ENCODE measurements at regions not wholly inside any gene's neighbourhood (a gene's known extent, or its start where the extent isn't known, plus 50 kb on each side); places are given as distances from the start of the nearest gene placed in this dataset.
A peak's percentile ranks its signal among the peaks of the same experiment; 100 is the strongest.

DNA sequence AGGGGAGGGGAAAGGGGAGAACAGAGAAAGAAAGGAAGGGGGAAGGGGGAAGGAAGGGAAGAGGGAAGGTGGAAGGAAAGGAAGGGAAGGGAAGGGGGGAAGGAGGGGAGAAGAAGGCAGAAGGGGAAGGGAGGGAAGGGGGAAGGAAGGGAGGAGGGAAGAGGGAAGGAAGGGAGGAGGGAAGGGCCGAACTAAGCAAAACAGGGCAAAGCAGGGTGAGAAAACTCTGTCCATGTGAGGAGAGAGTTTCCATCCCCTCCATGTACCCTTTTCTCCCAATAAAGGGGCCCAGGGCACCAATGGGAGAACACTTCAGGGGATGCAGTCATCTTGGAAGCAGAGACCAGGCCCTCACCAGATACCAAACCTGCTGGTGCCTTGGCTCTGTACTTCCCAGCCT, 256.8 kb upstream of the CDH5 start:
- no peak overlapping the region for H3K4me3 ChIP-seq (ENCODE audit: low read depth, low read length)
- DNase-seq (ENCODE audit: low read depth), result no peak
- TF ChIP-seq, protein P1, sequence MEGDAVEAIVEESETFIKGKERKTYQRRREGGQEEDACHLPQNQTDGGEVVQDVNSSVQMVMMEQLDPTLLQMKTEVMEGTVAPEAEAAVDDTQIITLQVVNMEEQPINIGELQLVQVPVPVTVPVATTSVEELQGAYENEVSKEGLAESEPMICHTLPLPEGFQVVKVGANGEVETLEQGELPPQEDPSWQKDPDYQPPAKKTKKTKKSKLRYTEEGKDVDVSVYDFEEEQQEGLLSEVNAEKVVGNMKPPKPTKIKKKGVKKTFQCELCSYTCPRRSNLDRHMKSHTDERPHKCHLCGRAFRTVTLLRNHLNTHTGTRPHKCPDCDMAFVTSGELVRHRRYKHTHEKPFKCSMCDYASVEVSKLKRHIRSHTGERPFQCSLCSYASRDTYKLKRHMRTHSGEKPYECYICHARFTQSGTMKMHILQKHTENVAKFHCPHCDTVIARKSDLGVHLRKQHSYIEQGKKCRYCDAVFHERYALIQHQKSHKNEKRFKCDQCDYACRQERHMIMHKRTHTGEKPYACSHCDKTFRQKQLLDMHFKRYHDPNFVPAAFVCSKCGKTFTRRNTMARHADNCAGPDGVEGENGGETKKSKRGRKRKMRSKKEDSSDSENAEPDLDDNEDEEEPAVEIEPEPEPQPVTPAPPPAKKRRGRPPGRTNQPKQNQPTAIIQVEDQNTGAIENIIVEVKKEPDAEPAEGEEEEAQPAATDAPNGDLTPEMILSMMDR (IDR thresholded peaks at IDR 0.05; ENCODE audit: low read depth, low read length, missing control alignments), result no peak
- in situ Hi-C loops (cut with HindIII; ENCODE audit: low sequenced_read_pairs), result no loop called here

DNA sequence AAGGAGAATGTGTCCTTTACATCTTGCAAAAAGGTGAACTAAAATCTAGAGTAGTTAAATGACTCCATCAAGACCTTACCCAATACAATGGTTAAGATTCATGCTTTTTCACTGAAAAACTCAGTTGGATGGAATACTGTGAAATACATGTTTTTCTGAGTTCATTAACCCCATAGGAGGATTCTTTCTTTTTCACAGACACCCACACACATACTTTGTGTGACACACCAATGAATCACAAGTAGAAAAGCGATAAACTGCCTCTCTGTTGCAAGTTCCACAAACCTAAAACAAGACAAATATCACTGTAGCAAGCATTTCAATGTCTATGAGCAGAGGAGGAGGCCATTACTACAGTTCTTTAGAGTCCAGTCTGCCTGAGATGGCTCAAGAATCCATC, 258.8 kb upstream of the CDH5 start:
- TF ChIP-seq, protein P1 (IDR thresholded peaks at IDR 0.05; ENCODE audit: low read depth, low read length, missing control alignments), result no peak
- DNase-seq (ENCODE audit: low read depth), result no peak
- in situ Hi-C loops (cut with HindIII; ENCODE audit: low sequenced_read_pairs), result no loop called here

DNA sequence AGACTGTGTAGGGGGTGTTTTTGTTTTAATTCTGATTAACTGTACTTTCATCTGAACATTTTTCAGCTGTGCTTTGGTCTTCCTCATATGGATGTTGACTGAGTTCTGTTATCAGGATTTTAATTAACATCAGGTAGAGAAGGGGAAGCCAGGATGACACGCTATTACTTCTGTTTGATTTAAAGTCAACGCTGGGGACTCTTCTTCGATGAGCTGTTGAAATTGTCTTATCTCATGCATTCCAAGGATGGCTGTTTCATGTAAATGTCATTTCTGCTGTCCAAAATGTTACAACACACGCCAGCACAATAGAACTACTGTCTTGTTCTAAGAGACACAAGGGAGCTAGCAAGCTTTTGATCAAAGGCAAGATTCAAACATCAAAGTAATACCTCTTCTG, 263.3 kb upstream of the CDH5 start:
- in situ Hi-C loops (cut with HindIII; ENCODE audit: low sequenced_read_pairs), result no loop called here
- H3K4me3 ChIP-seq (ENCODE audit: low read depth, low read length), result no peak overlapping the region
- DNase-seq (ENCODE audit: low read depth), result no peak
- TF ChIP-seq, protein P1 (IDR thresholded peaks at IDR 0.05; ENCODE audit: low read depth, low read length, missing control alignments), result no peak

More for the DNA sequence above, 258.8 kb upstream of the CDH5 start:
- no peak overlapping the region for H3K4me3 ChIP-seq (ENCODE audit: low read depth, low read length)

DNA sequence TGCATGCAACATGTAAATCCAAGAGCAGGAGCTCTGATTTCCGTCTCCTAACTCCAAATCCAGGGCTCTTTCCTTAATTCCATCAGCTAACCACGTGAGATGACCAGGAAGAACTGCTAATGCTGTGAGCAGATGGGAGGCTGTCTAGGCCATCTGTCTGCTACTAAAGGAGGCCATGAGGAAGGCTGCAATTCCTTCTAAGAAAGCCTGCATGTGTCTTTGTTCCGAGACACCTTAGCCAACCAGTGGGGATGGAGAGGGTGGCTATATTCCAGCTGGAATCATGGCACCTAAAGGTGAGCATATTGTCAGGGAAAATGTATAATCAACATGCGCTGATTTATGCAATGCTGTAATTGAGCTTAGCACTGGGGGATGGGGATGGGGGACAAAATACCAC, 267.2 kb upstream of the CDH5 start:
- TF ChIP-seq, protein P1 (IDR thresholded peaks at IDR 0.05; ENCODE audit: low read depth, low read length, missing control alignments), result no peak
- H3K4me3 ChIP-seq (ENCODE audit: low read depth, low read length), result no peak overlapping the region
- DNase-seq (ENCODE audit: low read depth), result no peak
- in situ Hi-C loops (cut with HindIII; ENCODE audit: low sequenced_read_pairs), result no loop called here

DNA sequence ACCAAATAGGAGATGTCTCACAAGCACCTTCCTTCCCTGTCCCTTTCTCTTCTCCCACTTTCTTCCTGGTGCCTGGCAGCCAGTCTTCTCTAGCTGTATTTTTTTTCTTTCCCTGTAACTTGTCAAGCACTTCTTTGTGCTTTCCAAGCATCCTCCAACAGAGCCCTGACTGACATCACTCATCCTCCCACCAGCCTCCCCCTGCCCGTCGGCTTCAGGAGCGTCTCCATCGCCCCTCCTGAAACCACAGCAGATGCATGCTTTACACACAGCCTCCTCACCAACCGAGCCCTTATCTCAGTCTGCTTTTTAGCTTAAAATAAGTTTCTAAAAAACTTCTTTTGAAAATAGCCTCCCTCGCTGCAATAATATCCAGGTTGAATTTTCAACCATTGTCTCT, 268.7 kb upstream of the CDH5 start:
- no peak overlapping the region for H3K4me3 ChIP-seq (ENCODE audit: low read depth, low read length)
- TF ChIP-seq, protein P1 (IDR thresholded peaks at IDR 0.05; ENCODE audit: low read depth, low read length, missing control alignments), result no peak
- no peak for DNase-seq (ENCODE audit: low read depth)
- in situ Hi-C loops (cut with HindIII; ENCODE audit: low sequenced_read_pairs), result no loop called here

DNA sequence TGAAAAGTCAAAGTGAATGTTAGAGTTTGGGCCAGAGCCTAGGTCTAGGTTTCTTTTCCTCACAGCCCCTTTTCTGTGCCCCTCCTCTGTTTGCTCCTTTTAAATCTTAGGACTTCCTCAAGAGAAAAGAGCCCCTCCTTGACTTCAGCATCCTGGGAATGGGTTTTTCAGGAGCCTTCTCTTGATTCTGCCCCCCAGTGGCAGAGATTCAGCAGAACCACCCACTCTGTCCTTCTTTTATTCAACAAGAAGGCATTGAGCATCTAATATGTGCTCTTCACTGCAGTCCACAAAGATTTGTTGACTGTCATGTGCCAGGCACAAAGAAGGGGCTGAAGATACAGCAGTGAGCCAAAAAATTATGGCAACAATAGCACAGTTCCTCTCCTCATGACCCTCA, 270.8 kb upstream of the CDH5 start:
- no peak overlapping the region for H3K4me3 ChIP-seq (ENCODE audit: low read depth, low read length)
- no peak for DNase-seq (ENCODE audit: low read depth)
- in situ Hi-C loops (cut with HindIII; ENCODE audit: low sequenced_read_pairs), result no loop called here
- TF ChIP-seq, protein P1 (IDR thresholded peaks at IDR 0.05; ENCODE audit: low read depth, low read length, missing control alignments), result peak; percentile 2

DNA sequence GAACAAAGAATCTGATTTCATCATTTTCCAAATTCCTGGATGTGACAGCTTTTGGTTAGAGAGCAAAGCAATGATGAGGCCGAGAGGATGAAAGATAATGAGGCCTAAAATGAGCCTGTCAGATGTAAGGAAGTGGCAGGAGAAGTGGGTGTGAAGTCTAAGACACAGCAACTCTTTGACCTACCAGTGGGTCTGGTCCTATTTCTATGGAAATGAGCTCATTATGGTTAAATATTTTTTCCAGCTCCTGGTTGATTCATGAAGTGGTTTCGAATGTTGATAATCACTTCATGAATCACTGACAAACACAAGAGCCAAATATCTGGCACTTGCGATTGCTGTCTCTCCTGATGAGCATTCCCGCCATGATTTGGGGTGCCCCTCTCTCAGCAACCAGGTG, 273.3 kb upstream of the CDH5 start:
- no peak for DNase-seq (ENCODE audit: low read depth)
- no peak overlapping the region for H3K4me3 ChIP-seq (ENCODE audit: low read depth, low read length)
- in situ Hi-C loops (cut with HindIII; ENCODE audit: low sequenced_read_pairs), result no loop called here
- TF ChIP-seq, protein P1 (IDR thresholded peaks at IDR 0.05; ENCODE audit: low read depth, low read length, missing control alignments), result no peak

All from astrocyte of the cerebellum (primary cell).